Dedifferentiated amniotic fluid mesenchymal stem cell (primary cell): ENCODE measurements at regions not wholly inside any gene's neighbourhood (a gene's known extent, or its start where the extent isn't known, plus 50 kb on each side); places are given as distances from the start of the nearest gene placed in this dataset.
"Not testable (repeated sequence)": the region's sequence is repeated elsewhere in the genome, so short reads cannot be mapped to it uniquely, and the experiment has no call there.

Source experiments
- DNase-seq: peaks from one replicate; pipeline ENCODE4 v3.0.0-alpha.2; 2016; ENCODE audit errors: extremely low spot score

- not testable (repeated sequence) for DNase-seq
Measured at GRCh38 chr5:7289634-7290033, 106.3 kb upstream of the ADCY2 start.

GRCh38 chr5:7297821-7298220, 98.1 kb upstream of the ADCY2 start:
- not testable (repeated sequence) for DNase-seq

- DNase-seq, result not testable (repeated sequence)
Measured at GRCh38 chr5:7299731-7300130, 96.2 kb upstream of the ADCY2 start.

- DNase-seq, result not testable (repeated sequence)
Measured at GRCh38 chr5:7305000-7305674, 90.8 kb upstream of the ADCY2 start.

GRCh38 chr5:7306556-7306955, 89.4 kb upstream of the ADCY2 start:
- not testable (repeated sequence) for DNase-seq

- DNase-seq, result not testable (repeated sequence)
Measured at GRCh38 chr5:7307709-7308108, 88.2 kb upstream of the ADCY2 start.

GRCh38 chr5:7309715-7310114, 86.2 kb upstream of the ADCY2 start:
- not testable (repeated sequence) for DNase-seq

GRCh38 chr5:7310656-7311055, 85.3 kb upstream of the ADCY2 start:
- not testable (repeated sequence) for DNase-seq

- DNase-seq, result no peak
Measured at GRCh38 chr5:7315118-7315517, 80.8 kb upstream of the ADCY2 start.

- DNase-seq, result no peak
Measured at GRCh38 chr5:7317751-7318150, 78.2 kb upstream of the ADCY2 start.

- DNase-seq, result no peak
Measured at GRCh38 chr5:7320701-7321301, 75.1 kb upstream of the ADCY2 start.

GRCh38 chr5:7321724-7322123, 74.2 kb upstream of the ADCY2 start:
- DNase-seq, result peak; percentile 90

- DNase-seq, result no peak
Measured at GRCh38 chr5:7324919-7325318, 71.0 kb upstream of the ADCY2 start.

- DNase-seq, result no peak
Measured at GRCh38 chr5:7325975-7326913, 69.7 kb upstream of the ADCY2 start.

GRCh38 chr5:7329141-7329540, 66.8 kb upstream of the ADCY2 start:
- no peak for DNase-seq

- no peak for DNase-seq
Measured at GRCh38 chr5:7329712-7330111, 66.2 kb upstream of the ADCY2 start.

- no peak for DNase-seq
Measured at GRCh38 chr5:7330256-7330655, 65.7 kb upstream of the ADCY2 start.

- DNase-seq, result no peak
Measured at GRCh38 chr5:7331131-7331530, 64.8 kb upstream of the ADCY2 start.
